Spleen (tissue), 7 donors: ENCODE measurements at regions not wholly inside any gene's neighbourhood (a gene's known extent, or its start where the extent isn't known, plus 50 kb on each side); places are given as distances from the start of the nearest gene placed in this dataset.

Source experiments
- POLR2A ChIP-seq, 3 donors: fragments of 450-650 bp; IDR thresholded peaks; one replicate each; pipeline ENCODE4 v1.5.1; 2017; ENCODE audit warnings: antibody characterized with exemption in 3 of 3, mild to moderate bottlenecking in 1 of 3
- TF ChIP-seq, protein P1 (sequence below), 11 experiments: fragments of 200-600 bp in 7 of 11; fragments of 450-650 bp in 4 of 11; sonication (generic) in 4 of 11; IDR thresholded peaks in 8 of 11; conservative IDR thresholded peaks in 3 of 11; 1 replicate in 7 of 11; 2 replicates in 4 of 11; pipeline versions ENCODE4 v1.4.0 to v1.8.0; 2016 to 2021; ENCODE audit warnings: antibody characterized with exemption in 11 of 11, inconsistent platforms in 4 of 11, mild to moderate bottlenecking in 1 of 11
- donor health status: DM: no; HTN: no; CAD: no; lungs with moderate emphysema.
- donor health status: DM: no; HTN: no; CAD: no.
- donor health status: DM: no; HTN: no; CAD: no.

GRCh38 chr11:23097891-23098290 is 237.6 kb upstream of the CCDC179 start:
- no peak for TF ChIP-seq POLR2A (IDR thresholded peaks at IDR 0.05)
- TF ChIP-seq, protein P1, sequence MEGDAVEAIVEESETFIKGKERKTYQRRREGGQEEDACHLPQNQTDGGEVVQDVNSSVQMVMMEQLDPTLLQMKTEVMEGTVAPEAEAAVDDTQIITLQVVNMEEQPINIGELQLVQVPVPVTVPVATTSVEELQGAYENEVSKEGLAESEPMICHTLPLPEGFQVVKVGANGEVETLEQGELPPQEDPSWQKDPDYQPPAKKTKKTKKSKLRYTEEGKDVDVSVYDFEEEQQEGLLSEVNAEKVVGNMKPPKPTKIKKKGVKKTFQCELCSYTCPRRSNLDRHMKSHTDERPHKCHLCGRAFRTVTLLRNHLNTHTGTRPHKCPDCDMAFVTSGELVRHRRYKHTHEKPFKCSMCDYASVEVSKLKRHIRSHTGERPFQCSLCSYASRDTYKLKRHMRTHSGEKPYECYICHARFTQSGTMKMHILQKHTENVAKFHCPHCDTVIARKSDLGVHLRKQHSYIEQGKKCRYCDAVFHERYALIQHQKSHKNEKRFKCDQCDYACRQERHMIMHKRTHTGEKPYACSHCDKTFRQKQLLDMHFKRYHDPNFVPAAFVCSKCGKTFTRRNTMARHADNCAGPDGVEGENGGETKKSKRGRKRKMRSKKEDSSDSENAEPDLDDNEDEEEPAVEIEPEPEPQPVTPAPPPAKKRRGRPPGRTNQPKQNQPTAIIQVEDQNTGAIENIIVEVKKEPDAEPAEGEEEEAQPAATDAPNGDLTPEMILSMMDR (IDR thresholded peaks at IDR 0.05 in 8 of 11, conservative IDR thresholded peaks at IDR 0.05 in 3 of 11): no peak
